Hepatocyte (in vitro differentiated cells): ENCODE measurements at regions not wholly inside any gene's neighbourhood (a gene's known extent, or its start where the extent isn't known, plus 50 kb on each side); places are given as distances from the start of the nearest gene placed in this dataset.

Source experiments
- DNase-seq: peaks from one replicate; pipeline ENCODE4 v3.0.0-alpha.2; 2016; ENCODE audit warnings: low spot score
- H2AFZ ChIP-seq: fragments of 200-600 bp; sonication (generic); 2 replicates; pipeline ENCODE4 v1.6.0; 2016; ENCODE audit warnings: antibody characterized with exemption, mild to moderate bottlenecking
- H3K27ac ChIP-seq: fragments of 200-600 bp; sonication (generic); 2 replicates; pipeline ENCODE4 v1.5.1; 2016; ENCODE audit warnings: mild to moderate bottlenecking
- H3K27me3 ChIP-seq: fragments of 200-600 bp; sonication (generic); 2 replicates; pipeline ENCODE4 v1.6.1; 2016
- H3K36me3 ChIP-seq: fragments of 200-600 bp; sonication (generic); replicated peaks from 2 replicates; pipeline ENCODE4 v1.5.1; 2016; ENCODE audit warnings: low read depth; ENCODE audit not compliant: insufficient read depth
- H3K4me1 ChIP-seq: fragments of 200-600 bp; sonication (generic); 2 replicates; pipeline ENCODE4 v1.5.1; 2016; ENCODE audit warnings: mild to moderate bottlenecking, moderate library complexity; ENCODE audit not compliant: insufficient read depth
- H3K4me2 ChIP-seq: fragments of 200-600 bp; sonication (generic); 2 replicates; pipeline ENCODE4 v1.6.0; 2016
- H3K4me3 ChIP-seq: fragments of 200-600 bp; sonication (generic); 2 replicates; pipeline ENCODE4 v1.5.1; 2016; ENCODE audit warnings: mild to moderate bottlenecking
- H3K79me2 ChIP-seq: fragments of 200-600 bp; sonication (generic); 2 replicates; pipeline ENCODE4 v1.6.0; 2017; ENCODE audit warnings: mild to moderate bottlenecking
- H3K9me2 ChIP-seq: fragments of 200-600 bp; sonication (generic); replicated peaks from 2 replicates; pipeline ENCODE4 v1.6.0; 2017; ENCODE audit warnings: mild to moderate bottlenecking; ENCODE audit not compliant: insufficient read depth
- H3K9me3 ChIP-seq: fragments of 200-600 bp; sonication (generic); 2 replicates; pipeline ENCODE4 v1.5.1; 2016; ENCODE audit warnings: low read depth, mild to moderate bottlenecking
- H4K20me1 ChIP-seq: fragments of 200-600 bp; sonication (generic); 2 replicates; pipeline ENCODE4 v1.6.0; 2016; ENCODE audit warnings: mild to moderate bottlenecking; ENCODE audit not compliant: insufficient read depth, poor library complexity, severe bottlenecking
- EZH2 ChIP-seq: fragments of 200-600 bp; sonication (generic); IDR thresholded peaks from 2 replicates; pipeline ENCODE4 v1.6.1; 2016; ENCODE audit warnings: antibody characterized with exemption, mild to moderate bottlenecking, borderline replicate concordance
- EZH2phosphoT487 ChIP-seq: fragments of 200-600 bp; sonication (generic); IDR thresholded peaks from one replicate; pipeline ENCODE4 v1.6.1; 2018; ENCODE audit warnings: antibody characterized with exemption, mild to moderate bottlenecking, low read depth, moderate library complexity; ENCODE audit not compliant: unreplicated experiment, severe bottlenecking
- WGBS: methylation state at CpG from one replicate; pipeline ENCODE4 v1.1.6; 2016; ENCODE audit warnings: low lambda C conversion rate; ENCODE audit errors: missing lambda C conversion rate; 5-methylcytosine and 5-hydroxymethylcytosine counted together
- TF ChIP-seq, protein P1 (sequence below): fragments of 200-600 bp; sonication (generic); IDR thresholded peaks from 2 replicates; pipeline ENCODE4 v1.5.1; 2016; ENCODE audit warnings: antibody characterized with exemption, mild to moderate bottlenecking; ENCODE audit not compliant: poor library complexity

DNA sequence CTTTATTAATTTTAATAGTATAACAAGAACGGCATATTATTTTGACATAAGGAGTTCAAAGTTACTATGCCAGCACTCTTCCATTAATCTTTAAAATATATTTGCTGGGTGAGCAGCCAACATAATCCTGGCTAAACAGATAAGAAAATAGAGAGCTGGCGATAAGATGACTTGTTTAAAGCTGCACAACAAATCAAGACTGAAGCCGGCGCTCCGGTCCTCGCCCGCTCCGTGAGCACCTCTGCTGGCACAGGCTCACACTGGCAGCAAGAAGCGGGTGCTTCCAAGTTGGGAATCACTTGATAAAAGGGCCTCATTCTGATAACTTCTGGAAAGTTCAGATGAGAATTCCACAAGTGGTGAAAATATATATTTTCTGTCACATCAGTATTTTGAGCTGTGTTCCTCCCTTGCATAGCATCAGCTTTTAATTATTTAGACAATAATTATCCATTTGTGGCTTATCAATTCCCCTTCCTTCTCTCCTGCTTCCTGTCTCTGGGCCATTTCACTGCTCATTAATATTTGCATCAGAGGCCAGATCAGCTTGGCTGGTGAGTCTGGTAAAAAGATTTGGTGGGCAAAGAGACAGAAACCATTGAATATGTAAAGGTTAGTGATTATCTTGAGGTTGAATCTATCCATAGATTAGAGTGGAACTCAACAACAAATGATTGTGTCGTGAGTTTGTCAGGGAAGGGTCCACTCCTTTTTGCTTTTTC is 205.3 kb downstream of the MZT1 start:
- Histone ChIP-seq H3K27me3 (no peaks in the 10 kb centered on the region), H3K36me3 (no peaks in the 10 kb centered on the region), H2AFZ (peak overlapping the region; percentile 23), H3K4me3 (no peak overlapping the region), H3K79me2 (no peaks in the 10 kb centered on the region), H4K20me1 (no peaks in the 10 kb centered on the region), H3K9me3 (no peaks in the 10 kb centered on the region), H3K9me2 (no peaks in the 10 kb centered on the region), H3K4me2 (peak overlapping the region; percentile 60), H3K4me1 (no peaks in the 10 kb centered on the region), H3K27ac (no peak overlapping the region)
- TF ChIP-seq EZH2 (no peak), EZH2phosphoT487 (no peak)
- TF ChIP-seq, protein P1, sequence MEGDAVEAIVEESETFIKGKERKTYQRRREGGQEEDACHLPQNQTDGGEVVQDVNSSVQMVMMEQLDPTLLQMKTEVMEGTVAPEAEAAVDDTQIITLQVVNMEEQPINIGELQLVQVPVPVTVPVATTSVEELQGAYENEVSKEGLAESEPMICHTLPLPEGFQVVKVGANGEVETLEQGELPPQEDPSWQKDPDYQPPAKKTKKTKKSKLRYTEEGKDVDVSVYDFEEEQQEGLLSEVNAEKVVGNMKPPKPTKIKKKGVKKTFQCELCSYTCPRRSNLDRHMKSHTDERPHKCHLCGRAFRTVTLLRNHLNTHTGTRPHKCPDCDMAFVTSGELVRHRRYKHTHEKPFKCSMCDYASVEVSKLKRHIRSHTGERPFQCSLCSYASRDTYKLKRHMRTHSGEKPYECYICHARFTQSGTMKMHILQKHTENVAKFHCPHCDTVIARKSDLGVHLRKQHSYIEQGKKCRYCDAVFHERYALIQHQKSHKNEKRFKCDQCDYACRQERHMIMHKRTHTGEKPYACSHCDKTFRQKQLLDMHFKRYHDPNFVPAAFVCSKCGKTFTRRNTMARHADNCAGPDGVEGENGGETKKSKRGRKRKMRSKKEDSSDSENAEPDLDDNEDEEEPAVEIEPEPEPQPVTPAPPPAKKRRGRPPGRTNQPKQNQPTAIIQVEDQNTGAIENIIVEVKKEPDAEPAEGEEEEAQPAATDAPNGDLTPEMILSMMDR: no peak
- WGBS: 41% methylated on average over 10 of the region's 10 CpGs
- DNase-seq: peak; percentile 10

GRCh38 chr13:72514146-72514545 is 213.3 kb downstream of the MZT1 start:
- 0% methylated on average over 1 of the region's 1 CpG for WGBS
- no peaks in the 10 kb centered on the region for H4K20me1 ChIP-seq
- H3K27ac ChIP-seq: no peak overlapping the region
- no peaks in the 10 kb centered on the region for H3K9me3 ChIP-seq
- no peaks in the 10 kb centered on the region for H3K9me2 ChIP-seq
- TF ChIP-seq, protein P1: no peak
- no peak for TF ChIP-seq EZH2phosphoT487
- no peaks in the 10 kb centered on the region for H3K79me2 ChIP-seq
- H2AFZ ChIP-seq: no peak overlapping the region
- H3K27me3 ChIP-seq: no peaks in the 10 kb centered on the region
- no peak for DNase-seq
- H3K36me3 ChIP-seq: no peaks in the 10 kb centered on the region
- no peak overlapping the region for H3K4me3 ChIP-seq
- no peaks in the 10 kb centered on the region for H3K4me1 ChIP-seq
- H3K4me2 ChIP-seq: no peak overlapping the region

- no peak for TF ChIP-seq EZH2
- no peak for TF ChIP-seq EZH2phosphoT487
- TF ChIP-seq, protein P1: no peak
- Histone ChIP-seq H3K9me3 (no peaks in the 10 kb centered on the region), H3K4me1 (no peaks in the 10 kb centered on the region), H3K36me3 (no peaks in the 10 kb centered on the region), H4K20me1 (no peaks in the 10 kb centered on the region), H2AFZ (no peak overlapping the region), H3K4me2 (no peak overlapping the region), H3K27ac (no peak overlapping the region), H3K9me2 (no peaks in the 10 kb centered on the region), H3K27me3 (no peaks in the 10 kb centered on the region), H3K4me3 (no peak overlapping the region), H3K79me2 (no peaks in the 10 kb centered on the region)
- no peak for DNase-seq
- 83% methylated on average over 7 of the region's 7 CpGs for WGBS
Observed at GRCh38 chr13:72508392-72508791, 219.0 kb downstream of the MZT1 start.
